GOT3 (cell line): ENCODE measurements at regions not wholly inside any gene's neighbourhood (a gene's known extent, or its start where the extent isn't known, plus 50 kb on each side); places are given as distances from the start of the nearest gene placed in this dataset.

Source experiments
- DNase-seq: peaks from one replicate; lab custom pipeline; 2025; ENCODE audit warnings: mixed read lengths; lab: John Stamatoyannopoulos, UW

- no peak for DNase-seq
Observed at GRCh38 chr7:84546403-84546802, 351.8 kb upstream of the SEMA3A start.

DNA sequence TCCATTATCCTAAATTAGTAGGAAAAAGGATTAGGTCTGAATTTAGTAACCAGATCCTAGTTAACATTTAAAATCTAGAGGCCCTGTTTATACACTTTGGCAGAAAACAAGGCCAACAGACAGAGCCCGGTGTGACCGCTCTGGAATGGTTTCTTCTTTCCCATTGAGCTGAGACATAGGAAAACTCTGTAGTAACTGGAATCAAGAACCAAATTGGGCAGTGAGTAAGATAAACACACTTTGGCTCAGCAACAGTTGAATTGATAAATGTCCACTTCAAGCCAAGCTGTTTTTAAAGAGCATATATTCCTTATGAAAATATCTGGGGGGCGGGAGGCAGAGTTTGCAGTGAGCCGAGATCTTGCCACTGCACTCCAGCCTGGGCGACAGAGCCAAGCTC lies 343.7 kb upstream of the SEMA3A start:
- DNase-seq, result no peak

- no peak for DNase-seq
Observed at GRCh38 chr7:84536271-84536870, 341.8 kb upstream of the SEMA3A start.

DNA sequence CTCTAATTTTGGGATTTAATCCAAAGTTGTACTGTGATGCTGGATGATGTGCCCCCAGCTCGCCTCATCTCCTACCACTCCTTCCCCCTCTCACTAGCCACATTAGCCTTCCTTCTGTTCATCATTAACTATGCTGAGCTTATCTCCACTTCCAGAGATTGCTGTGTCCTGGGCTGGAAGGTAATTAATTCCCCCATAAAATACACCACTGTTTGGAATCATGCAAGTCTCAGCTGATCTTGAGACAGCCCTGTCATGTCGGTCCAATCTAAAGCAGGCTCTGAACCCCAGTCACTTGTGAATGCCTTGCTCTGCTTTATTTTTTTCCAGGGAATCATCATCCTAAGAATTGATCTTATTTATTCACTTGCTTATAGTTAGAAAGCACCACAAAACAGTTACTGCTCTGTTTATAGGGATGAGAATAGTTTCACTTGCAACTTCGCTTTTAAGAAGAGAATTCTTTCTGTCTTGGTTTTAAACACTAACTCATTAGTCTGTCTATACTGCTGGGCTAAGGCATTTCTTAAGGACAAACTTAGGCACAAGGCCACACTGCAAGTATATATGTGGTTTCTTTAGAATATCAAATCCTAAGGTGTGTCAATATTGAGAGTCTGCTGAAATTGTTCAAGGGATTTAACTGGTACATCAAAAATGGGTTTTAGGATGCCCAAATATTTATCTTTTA lies 341.1 kb upstream of the SEMA3A start:
- DNase-seq, result no peak

DNA sequence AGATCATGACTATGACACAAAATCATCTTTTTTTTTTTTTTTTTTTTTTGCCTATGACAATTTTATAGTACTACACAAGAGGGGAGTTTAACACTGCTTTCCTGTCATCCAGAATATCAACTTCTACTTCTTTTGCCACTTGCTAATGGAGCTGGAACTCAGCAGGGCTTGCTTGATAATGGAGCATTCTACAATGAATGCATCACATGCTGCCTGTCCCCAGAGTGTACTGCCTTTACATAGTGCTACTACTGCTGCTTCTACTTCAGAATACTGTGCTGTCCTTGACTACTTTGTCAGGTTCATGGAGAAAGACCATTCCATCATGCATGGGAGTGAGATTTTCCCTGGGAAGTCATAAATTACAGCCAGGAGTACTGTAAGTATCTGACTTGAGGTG lies 338.6 kb upstream of the SEMA3A start:
- DNase-seq, result no peak

DNA sequence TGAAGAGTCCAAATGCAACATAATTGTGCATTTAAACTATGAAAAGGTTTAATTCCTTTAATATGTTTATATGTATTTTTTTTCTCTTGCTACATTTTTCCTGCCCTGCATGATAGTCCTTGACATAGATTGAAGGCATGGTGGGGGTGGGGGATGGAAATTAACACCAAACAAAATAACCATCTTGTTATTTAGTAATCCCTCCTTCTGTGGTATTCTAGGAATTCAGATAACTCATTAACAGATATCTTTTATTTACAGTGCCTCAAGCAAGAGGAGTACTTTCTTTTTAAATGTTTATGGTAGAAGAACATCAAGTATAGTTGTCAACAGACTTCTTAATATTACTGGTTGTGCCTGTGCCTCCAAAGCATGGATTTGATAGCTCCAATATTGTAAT lies 337.6 kb upstream of the SEMA3A start:
- DNase-seq, result no peak

DNA sequence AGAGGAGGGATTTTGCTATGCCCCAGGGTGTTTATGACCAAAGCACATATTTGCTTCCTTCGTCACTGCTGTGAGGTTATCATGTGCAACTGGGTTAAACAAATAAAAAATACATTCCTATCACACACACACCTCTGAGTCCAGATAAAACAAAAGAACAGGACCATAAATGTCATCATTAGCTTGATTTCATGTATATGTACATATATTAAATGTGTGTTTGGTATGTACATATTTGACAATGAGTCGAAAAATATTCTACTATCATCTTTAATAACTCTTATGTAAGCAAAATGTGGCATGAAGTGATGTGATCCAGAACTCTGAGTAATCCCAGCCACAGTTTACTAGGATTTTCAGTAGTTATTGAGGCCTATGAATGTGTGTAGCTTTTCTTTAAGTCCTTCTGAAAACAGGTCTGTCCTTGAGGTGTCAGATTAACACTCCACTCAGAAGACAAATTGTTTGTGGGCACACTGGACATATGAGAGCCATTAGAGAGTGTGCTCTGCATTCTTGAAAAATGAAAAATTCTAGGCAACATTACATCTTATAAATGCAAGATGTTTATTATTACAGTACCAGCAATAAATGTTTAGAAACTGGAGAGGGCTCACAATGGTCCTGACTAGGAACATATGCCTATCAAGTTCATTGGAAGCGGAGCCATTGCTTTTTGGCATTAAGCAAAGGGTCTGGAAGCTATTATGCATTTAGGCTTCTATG lies 335.1 kb upstream of the SEMA3A start:
- DNase-seq, result no peak

DNA sequence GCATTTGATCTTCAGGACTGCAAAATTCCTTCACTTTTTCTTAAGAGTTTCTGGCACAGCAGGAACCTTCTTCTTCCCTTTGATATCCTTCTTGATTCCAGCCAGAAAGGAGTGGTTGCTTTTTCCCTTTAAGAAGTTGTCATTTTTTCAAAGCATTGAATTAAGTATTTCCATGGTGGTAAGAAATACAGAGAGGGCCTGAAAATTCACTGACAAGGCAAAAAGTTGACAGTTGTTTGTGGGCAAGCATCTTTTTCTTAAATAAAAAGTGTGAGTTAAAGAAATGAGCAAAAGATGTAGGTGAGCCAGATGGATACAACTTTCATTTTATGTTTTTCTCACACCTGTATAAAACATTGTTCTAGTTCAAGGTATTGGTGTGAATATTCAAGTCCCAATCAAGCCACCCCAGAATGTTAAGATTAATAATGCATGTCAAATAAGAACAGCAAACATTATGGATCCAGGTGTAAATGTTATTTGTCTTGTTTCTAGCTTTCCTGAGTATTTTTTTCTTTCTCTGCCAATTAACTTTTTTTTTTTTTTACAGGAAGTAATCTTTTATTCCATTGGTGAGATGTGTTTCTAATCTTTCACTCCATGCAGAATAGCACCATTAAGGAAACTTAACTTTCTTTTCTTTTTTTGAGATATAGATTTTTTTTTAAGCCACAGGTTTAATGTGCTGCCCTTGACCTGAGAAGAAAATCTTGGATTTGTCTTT lies 334.3 kb upstream of the SEMA3A start:
- no peak for DNase-seq

GRCh38 chr7:84524714-84525694 lies 330.4 kb upstream of the SEMA3A start:
- no peak for DNase-seq

- no peak for DNase-seq
Observed at GRCh38 chr7:84513061-84513460, 318.5 kb upstream of the SEMA3A start.

- DNase-seq, result no peak
Observed at GRCh38 chr7:84512055-84512454, 317.5 kb upstream of the SEMA3A start.

DNA sequence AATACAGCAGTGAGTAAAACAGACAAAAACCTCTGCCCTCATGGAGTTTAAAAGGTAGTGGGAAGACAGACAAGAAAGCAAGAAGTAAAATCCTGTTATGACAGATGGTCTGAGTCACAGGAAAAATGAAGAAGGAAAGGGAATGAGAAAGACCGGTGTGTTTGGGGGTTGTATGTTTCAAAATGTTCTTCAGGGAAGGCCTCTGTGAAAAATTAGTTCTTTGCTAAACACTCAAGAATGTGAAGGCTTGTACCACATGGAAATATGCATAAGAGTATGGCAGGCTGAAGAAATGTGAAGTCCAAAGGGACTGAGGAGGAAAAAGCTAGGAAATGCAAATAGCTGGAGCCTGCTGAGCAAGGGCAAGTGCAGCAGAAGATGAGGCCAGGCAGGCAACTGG lies 315.9 kb upstream of the SEMA3A start:
- no peak for DNase-seq

GRCh38 chr7:84509522-84509921 lies 314.9 kb upstream of the SEMA3A start:
- no peak for DNase-seq

GRCh38 chr7:84508606-84509005 lies 314.0 kb upstream of the SEMA3A start:
- no peak for DNase-seq

GRCh38 chr7:84507529-84507928 lies 312.9 kb upstream of the SEMA3A start:
- no peak for DNase-seq

- no peak for DNase-seq
Observed at GRCh38 chr7:84506151-84506550, 311.6 kb upstream of the SEMA3A start.

GRCh38 chr7:84502239-84502638 lies 307.6 kb upstream of the SEMA3A start:
- no peak for DNase-seq

DNA sequence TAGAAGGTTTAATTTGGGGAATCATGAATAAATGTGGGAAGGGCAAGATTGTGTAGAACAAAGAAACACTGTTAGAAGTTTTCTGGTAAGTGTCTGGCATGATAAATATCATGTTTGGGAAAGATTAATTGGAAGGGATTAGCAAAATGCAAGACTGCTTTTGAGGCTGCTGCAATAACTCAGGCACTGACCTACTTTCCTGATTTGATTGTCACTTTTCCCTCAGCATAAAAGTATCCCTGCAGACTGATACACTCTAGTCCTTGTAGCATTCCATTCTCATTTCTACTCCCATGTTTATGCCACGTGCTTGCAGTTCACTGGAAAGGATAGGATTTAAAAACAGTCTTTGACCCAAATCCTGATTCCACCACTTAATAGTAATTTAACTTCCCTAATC lies 303.3 kb upstream of the SEMA3A start:
- DNase-seq, result no peak

DNA sequence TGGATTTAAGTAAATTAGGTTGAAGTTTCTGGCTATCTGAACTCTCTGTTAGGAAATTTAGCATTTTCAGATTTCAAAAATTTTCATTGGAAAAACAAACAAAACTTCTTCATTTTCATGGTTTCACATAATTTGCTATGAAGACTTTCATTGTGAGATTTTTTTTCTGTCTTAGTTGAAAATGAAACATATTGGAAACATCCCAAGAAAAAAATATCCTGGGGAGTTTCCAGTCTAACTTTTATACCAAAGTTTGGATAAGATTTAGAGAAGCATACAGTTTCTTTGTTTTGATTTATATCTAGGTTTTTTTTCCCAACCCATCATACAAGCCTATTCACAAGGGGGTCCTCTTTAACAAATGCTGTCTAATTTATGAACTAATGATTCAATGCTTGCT lies 300.5 kb upstream of the SEMA3A start:
- DNase-seq, result no peak

GRCh38 chr7:84492098-84493034 lies 297.8 kb upstream of the SEMA3A start:
- no peak for DNase-seq
